ENCODE measurements at regions not wholly inside any gene's neighbourhood (a gene's known extent, or its start where the extent isn't known, plus 50 kb on each side); places are given as distances from the start of the nearest gene placed in this dataset.

- no peak for DNase-seq (ENCODE audit: low spot score in 2 of 2)
- 79 to 91% methylated on average over 12 of the region's 12 CpGs for WGBS, 2 donors
Observed at GRCh38 chr17:26792486-26792885, 501.4 kb upstream of the WSB1 start.

GRCh38 chr17:26807024-26807423, 486.9 kb upstream of the WSB1 start:
- no peak overlapping the region for H3K4me3 ChIP-seq (ENCODE audit: low read depth, poor library complexity, severe bottlenecking)
- intact Hi-C loops (cut with DNase I; ENCODE audit: low total_unique reads) = no loop called here
- no peak for DNase-seq (ENCODE audit: low spot score in 2 of 2)
- TF ChIP-seq POLR2A (IDR thresholded peaks at IDR 0.05) (no peak), CTCF (IDR thresholded peaks at IDR 0.05) (no peak)
- 80 to 84% methylated on average over 10 of the region's 10 CpGs for WGBS, 2 donors

More at GRCh38 chr17:26792486-26792885, 501.4 kb upstream of the WSB1 start:
- intact Hi-C loops (cut with DNase I; ENCODE audit: low total_unique reads) = no loop called here
- H3K4me3 ChIP-seq (ENCODE audit: low read depth, poor library complexity, severe bottlenecking) = no peak overlapping the region
- TF ChIP-seq POLR2A (IDR thresholded peaks at IDR 0.05) = no peak
- no peak for TF ChIP-seq CTCF (IDR thresholded peaks at IDR 0.05)

- no peak for DNase-seq (ENCODE audit: low spot score in 2 of 2)
- TF ChIP-seq POLR2A (IDR thresholded peaks at IDR 0.05) (no peak), CTCF (IDR thresholded peaks at IDR 0.05) (no peak)
- WGBS, 2 donors = 66 to 80% methylated on average over 10 of the region's 10 CpGs
- intact Hi-C loops (cut with DNase I; ENCODE audit: low total_unique reads) = no loop called here
- H3K4me3 ChIP-seq (ENCODE audit: low read depth, poor library complexity, severe bottlenecking) = no peak overlapping the region
Observed at GRCh38 chr17:26809033-26809432, 484.9 kb upstream of the WSB1 start.

- DNase-seq (ENCODE audit: low spot score in 2 of 2) = no peak
- TF ChIP-seq CTCF (IDR thresholded peaks at IDR 0.05) = no peak
- TF ChIP-seq POLR2A (IDR thresholded peaks at IDR 0.05) = no peak
- no peak overlapping the region for H3K4me3 ChIP-seq (ENCODE audit: low read depth, poor library complexity, severe bottlenecking)
- intact Hi-C loops (cut with DNase I; ENCODE audit: low total_unique reads) = no loop called here
- WGBS, 2 donors = 76 to 82% methylated on average over 9 of the region's 9 CpGs
Observed at GRCh38 chr17:26818736-26819135, 475.2 kb upstream of the WSB1 start.

Data from lower leg skin (tissue), 4 donors.